Transverse colon (tissue), 4 donors: ENCODE measurements at regions not wholly inside any gene's neighbourhood (a gene's known extent, or its start where the extent isn't known, plus 50 kb on each side); places are given as distances from the start of the nearest gene placed in this dataset.

Experiments used
- EP300 ChIP-seq: sonication (generic); formaldehyde crosslinking; IDR thresholded peaks from one replicate; pipeline ENCODE4 v1.6.1; 2017; ENCODE audit warnings: antibody characterized with exemption, low read depth
- POLR2A ChIP-seq: fragments of 450-650 bp; IDR thresholded peaks from one replicate; pipeline ENCODE4 v1.6.1; 2016; ENCODE audit warnings: antibody characterized with exemption, mild to moderate bottlenecking, moderate library complexity
- POLR2AphosphoS5 ChIP-seq, 3 donors: sonication (generic); formaldehyde crosslinking; IDR thresholded peaks; one replicate each; pipeline ENCODE4 v1.6.1; 2016; ENCODE audit warnings: antibody characterized with exemption in 3 of 3
- TF ChIP-seq, protein P1 (sequence below), 5 experiments: fragments of 200-600 bp in 3 of 5; fragments of 450-650 bp in 2 of 5; sonication (generic) in 3 of 5; IDR thresholded peaks; 1 replicate in 2 of 5; 2 replicates in 3 of 5; pipeline ENCODE4 v1.5.1; 2016 to 2017; ENCODE audit warnings: antibody characterized with exemption in 5 of 5, inconsistent platforms in 3 of 5, mild to moderate bottlenecking in 2 of 5, moderate library complexity in 1 of 5

DNA sequence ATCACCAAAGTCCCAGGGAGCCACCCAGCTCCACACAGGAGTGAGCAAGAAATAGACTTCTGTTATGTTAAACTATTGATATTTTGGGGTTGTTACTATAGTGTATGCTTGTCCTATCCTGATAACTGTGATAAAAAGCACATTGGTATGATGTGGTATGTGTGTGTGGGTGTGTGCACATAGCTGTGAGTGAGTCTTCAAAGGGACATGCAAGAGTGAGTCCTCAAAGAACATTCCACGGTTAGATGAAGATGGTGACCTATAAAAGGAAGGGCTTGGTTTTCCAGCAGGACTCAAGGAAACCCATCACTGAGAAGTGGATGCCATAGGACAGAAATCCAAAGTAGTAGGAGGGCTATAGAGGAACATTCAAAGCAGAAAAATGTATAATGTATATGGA lies 342.9 kb downstream of the TSN start:
- TF ChIP-seq, protein P1, sequence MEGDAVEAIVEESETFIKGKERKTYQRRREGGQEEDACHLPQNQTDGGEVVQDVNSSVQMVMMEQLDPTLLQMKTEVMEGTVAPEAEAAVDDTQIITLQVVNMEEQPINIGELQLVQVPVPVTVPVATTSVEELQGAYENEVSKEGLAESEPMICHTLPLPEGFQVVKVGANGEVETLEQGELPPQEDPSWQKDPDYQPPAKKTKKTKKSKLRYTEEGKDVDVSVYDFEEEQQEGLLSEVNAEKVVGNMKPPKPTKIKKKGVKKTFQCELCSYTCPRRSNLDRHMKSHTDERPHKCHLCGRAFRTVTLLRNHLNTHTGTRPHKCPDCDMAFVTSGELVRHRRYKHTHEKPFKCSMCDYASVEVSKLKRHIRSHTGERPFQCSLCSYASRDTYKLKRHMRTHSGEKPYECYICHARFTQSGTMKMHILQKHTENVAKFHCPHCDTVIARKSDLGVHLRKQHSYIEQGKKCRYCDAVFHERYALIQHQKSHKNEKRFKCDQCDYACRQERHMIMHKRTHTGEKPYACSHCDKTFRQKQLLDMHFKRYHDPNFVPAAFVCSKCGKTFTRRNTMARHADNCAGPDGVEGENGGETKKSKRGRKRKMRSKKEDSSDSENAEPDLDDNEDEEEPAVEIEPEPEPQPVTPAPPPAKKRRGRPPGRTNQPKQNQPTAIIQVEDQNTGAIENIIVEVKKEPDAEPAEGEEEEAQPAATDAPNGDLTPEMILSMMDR (IDR thresholded peaks at IDR 0.05): no peak
- TF ChIP-seq POLR2AphosphoS5 (IDR thresholded peaks at IDR 0.05) (no peak), POLR2A (no peak), EP300 (no peak)
